ENCODE measurements at regions not wholly inside any gene's neighbourhood (a gene's known extent, or its start where the extent isn't known, plus 50 kb on each side); places are given as distances from the start of the nearest gene placed in this dataset.
A peak's percentile ranks its signal among the peaks of the same experiment; 100 is the strongest.

DNA sequence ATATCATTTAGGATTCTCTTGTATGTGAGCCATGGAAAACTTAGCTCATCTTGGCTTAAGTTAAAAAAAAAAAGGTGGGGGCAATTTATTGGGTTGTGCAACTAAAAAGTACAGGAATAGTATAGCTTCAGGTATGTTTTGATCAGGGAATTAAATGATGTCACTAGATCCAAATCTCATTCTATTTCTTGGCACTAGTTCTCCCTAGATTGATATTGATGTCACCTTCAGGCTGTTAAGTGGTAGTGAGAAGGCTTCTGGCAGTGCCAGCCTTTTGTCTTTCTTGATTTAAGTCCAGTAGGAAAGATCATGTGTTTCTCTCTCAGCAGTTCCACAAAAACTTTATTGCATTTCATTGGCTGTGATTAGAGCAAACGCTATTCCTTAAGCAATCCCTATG is 65.0 kb upstream of the ZBED5 start:
- no peak for DNase-seq

DNA sequence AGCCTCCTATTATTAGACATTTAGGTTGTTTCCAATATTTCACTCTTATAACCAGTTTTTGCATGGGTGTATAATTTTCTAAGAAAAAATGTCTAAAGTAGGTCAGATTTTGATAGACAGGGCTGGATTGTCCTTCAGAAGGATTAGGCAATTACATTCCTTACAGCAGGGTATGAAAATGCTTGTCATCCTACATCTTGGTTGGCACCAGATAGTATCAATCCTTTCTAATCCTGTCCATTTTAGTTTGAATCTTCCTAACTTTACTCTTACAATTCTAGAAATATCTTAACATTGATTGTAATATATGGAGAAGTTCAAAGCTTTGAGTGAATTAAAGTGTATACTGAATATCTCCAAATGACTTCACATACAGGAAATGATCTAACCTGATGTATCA is 63.0 kb upstream of the ZBED5 start:
- DNase-seq, result no peak

GRCh38 chr11:10920205-10920604 is 62.4 kb upstream of the ZBED5 start:
- DNase-seq, result no peak

DNA sequence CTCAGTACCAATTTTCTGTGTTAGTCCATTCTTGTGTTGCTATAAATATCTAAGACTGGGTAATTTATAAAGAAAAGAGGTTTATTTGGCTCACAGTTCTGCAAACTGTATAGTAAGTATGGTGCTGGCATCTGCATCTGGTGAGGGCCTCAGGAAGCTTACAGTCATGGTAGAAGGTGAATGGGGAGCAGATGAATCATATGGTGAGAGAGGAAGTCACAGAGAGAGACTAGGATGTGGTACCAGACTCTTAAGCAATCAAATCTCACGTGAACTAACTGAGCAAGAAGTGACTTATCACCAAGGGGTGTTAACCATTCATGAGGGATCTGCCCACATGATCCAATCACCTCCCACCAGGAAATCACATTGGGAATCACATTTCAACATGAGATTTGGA is 60.8 kb upstream of the ZBED5 start:
- no peak for DNase-seq

GRCh38 chr11:10918275-10918674 is 60.4 kb upstream of the ZBED5 start:
- DNase-seq, result no peak

DNA sequence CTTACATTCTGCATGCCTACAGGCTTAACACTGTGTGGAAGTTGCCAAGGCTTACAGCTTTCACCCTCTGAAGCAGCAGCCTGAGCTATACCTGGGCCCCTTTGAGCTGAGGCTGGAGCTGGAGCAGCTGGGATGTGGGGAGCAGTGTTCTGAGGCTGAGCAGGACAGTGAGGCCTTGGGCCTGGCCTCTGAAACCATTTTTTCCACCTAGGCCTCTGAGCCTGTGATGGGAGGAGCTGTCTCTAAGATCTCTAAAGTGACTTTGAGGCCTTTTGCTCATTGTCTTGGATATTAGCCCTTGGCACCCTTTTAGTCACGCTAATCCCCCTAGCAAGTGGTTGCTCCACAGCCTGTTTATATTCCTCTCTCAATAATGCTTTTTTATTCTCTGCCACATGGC is 59.9 kb upstream of the ZBED5 start:
- DNase-seq, result no peak

GRCh38 chr11:10916665-10917064 is 58.8 kb upstream of the ZBED5 start:
- no peak for DNase-seq

- DNase-seq, result no peak
Measured at GRCh38 chr11:10914050-10914449, 56.2 kb upstream of the ZBED5 start.

GRCh38 chr11:10913075-10913474 is 55.2 kb upstream of the ZBED5 start:
- no peak for DNase-seq

GRCh38 chr11:10911907-10912306 is 54.1 kb upstream of the ZBED5 start:
- no peak for DNase-seq

DNA sequence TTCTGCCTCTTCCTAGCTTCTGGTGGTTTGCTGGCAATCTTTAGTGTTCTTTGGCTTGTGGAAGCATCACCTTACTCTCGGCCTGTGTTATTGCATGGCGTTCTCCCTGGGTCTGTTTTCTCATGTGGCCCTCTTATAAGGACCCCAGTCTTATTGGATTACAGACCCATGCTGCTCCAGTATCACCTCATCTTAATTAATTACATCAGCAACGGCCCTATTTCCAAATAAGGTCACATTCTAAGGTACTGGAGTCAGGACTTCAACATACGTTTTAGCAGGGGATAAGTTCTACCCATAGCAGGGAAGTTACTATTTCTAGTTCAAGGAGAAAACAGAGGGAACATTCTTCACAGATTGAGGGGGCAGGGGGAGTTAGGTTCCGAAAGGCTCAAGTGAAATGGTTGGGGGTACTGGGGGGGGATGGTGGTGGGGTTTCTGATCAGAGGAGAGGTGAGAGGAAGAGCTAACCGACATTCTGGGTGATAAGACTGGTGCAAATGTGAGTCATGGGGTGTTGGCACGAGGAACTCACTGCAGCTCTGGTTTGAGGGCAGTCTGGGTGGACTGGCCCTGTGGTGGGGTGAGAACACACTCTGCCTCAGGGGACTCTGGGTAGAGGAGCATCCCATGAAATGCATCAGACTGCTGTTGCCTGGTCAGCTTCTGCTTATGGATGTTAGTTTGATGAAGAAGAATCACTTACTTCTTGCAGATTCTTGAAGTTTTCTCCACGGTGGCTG is 51.5 kb upstream of the ZBED5 start:
- DNase-seq, result no peak

GRCh38 chr11:10908215-10908951 is 50.5 kb upstream of the ZBED5 start:
- peak; percentile 99 for DNase-seq
